ENCODE measurements at regions not wholly inside any gene's neighbourhood (a gene's known extent, or its start where the extent isn't known, plus 50 kb on each side); places are given as distances from the start of the nearest gene placed in this dataset.
"Not testable (repeated sequence)": the region's sequence is repeated elsewhere in the genome, so short reads cannot be mapped to it uniquely, and the experiment has no call there.

DNA sequence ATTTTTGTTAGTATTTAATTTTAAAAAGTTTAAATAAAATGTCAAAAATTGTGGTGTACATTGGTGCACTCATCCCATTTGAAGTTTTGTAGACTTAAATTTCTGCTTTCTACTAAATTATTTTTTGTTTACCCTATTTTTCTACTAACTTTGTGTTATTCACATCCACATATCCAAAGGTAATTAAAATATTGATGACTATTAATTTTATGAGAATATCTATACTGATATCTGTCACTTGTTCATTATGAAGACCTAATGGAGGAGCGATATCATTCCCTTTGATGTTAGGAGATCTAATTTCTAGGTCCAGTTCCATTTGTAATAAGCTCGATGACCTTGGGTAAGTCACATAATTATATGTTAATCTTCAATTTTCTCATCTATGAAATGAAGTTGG is 325.7 kb upstream of the STXBP6 start:
- Mint-ChIP-seq H3K27ac (no peak overlapping the region), H3K9me3 (ENCODE audit: low read depth) (no peaks in the 10 kb centered on the region), H3K4me1 (no peaks in the 10 kb centered on the region), H3K4me3 (no peak overlapping the region), H3K27me3 (no peaks in the 10 kb centered on the region), H3K36me3 (ENCODE audit: low read depth) (no peaks in the 10 kb centered on the region)
- CTCF ChIA-PET = no interaction called here
- no peak for DNase-seq
- intact Hi-C loops (cut with DNase I, micrococcal nuclease) = no loop called here
- POLR2A ChIA-PET = no interaction called here
- no peak for ATAC-seq

GRCh38 chr14:25371068-25371467 is 321.1 kb upstream of the STXBP6 start:
- no peak for DNase-seq
- intact Hi-C loops (cut with DNase I, micrococcal nuclease) = no loop called here
- Mint-ChIP-seq H3K4me3 (no peak overlapping the region), H3K9me3 (ENCODE audit: low read depth) (peaks cover 5% of the 10 kb centered on the region), H3K36me3 (ENCODE audit: low read depth) (no peaks in the 10 kb centered on the region), H3K27ac (no peak overlapping the region), H3K4me1 (no peaks in the 10 kb centered on the region), H3K27me3 (no peaks in the 10 kb centered on the region)
- ChIA-PET CTCF (interaction anchor here (0.6 kb wide), 1 partner anchor 545 kb away, joined by 4 read pairs; no protein-coding TSS in a partner anchor), POLR2A (no interaction called here)
- no peak for ATAC-seq

- ATAC-seq; intact Hi-C loops (cut with DNase I, micrococcal nuclease); DNase-seq; POLR2A ChIA-PET; H3K27ac Mint-ChIP-seq; H3K36me3 Mint-ChIP-seq (ENCODE audit: low read depth); H3K4me1 Mint-ChIP-seq; H3K27me3 Mint-ChIP-seq; CTCF ChIA-PET; H3K4me3 Mint-ChIP-seq; H3K9me3 Mint-ChIP-seq (ENCODE audit: low read depth): not testable (repeated sequence)
Observed at GRCh38 chr14:25370057-25370456, 320.1 kb upstream of the STXBP6 start.

DNA sequence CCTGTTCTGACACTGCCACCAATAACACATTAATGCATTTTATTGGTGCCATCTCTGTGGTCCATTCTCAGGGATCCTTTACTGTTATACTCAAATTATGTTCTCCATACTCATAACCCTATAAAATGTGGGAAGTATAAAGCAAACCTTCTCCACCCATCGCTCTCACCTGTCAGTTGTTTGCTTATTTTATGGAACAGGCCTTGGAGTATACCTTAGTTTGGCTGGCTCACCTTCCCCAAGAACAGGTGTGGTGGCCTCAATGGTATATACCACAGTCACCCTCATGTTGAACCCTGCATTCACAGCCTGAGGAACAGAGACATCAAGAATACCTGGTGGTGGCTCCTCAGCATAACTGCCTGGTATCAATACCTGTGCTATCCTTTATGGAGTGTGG is 308.4 kb upstream of the STXBP6 start:
- Mint-ChIP-seq H3K27ac (no peak overlapping the region), H3K4me1 (no peaks in the 10 kb centered on the region), H3K36me3 (ENCODE audit: low read depth) (no peaks in the 10 kb centered on the region), H3K9me3 (ENCODE audit: low read depth) (peaks cover 6% of the 10 kb centered on the region), H3K27me3 (no peaks in the 10 kb centered on the region), H3K4me3 (no peak overlapping the region)
- CTCF ChIA-PET = no interaction called here
- intact Hi-C loops (cut with DNase I, micrococcal nuclease) = no loop called here
- DNase-seq (no peak), ATAC-seq (no peak)
- POLR2A ChIA-PET = no interaction called here

DNA sequence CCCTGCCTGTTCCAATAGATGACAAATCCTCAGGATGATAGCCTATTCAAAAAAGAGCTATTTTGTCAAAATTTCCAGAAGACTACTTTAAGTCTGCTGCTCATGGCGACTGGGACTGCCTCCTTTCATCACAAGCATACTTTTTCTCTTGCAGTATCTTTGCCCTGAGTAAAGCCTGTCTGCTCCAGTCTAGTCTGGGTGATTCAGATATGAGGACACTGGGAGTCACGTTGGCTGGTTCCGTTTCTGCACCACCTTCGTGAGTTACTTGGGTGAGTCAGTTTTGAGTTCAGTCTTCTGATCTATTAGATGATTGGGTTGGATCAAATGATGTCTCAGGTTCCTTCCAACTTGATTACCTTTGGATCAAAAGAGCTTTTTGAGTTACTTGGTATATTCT is 301.3 kb upstream of the STXBP6 start:
- Mint-ChIP-seq H3K36me3 (ENCODE audit: low read depth) (no peaks in the 10 kb centered on the region), H3K9me3 (ENCODE audit: low read depth) (no peaks in the 10 kb centered on the region), H3K27ac (no peak overlapping the region), H3K27me3 (no peaks in the 10 kb centered on the region), H3K4me3 (no peak overlapping the region), H3K4me1 (no peaks in the 10 kb centered on the region)
- no peak for ATAC-seq
- intact Hi-C loops (cut with DNase I, micrococcal nuclease) = no loop called here
- DNase-seq = no peak
- ChIA-PET POLR2A (no interaction called here), CTCF (no interaction called here)

GRCh38 chr14:25350802-25351201 is 300.9 kb upstream of the STXBP6 start:
- Mint-ChIP-seq H3K27ac (no peak overlapping the region), H3K36me3 (ENCODE audit: low read depth) (no peaks in the 10 kb centered on the region), H3K4me1 (no peaks in the 10 kb centered on the region), H3K4me3 (no peak overlapping the region), H3K27me3 (no peaks in the 10 kb centered on the region), H3K9me3 (ENCODE audit: low read depth) (no peaks in the 10 kb centered on the region)
- CTCF ChIA-PET = no interaction called here
- no peak for DNase-seq
- POLR2A ChIA-PET = no interaction called here
- intact Hi-C loops (cut with DNase I, micrococcal nuclease) = no loop called here
- no peak for ATAC-seq

GRCh38 chr14:25350021-25350420 is 300.1 kb upstream of the STXBP6 start:
- Mint-ChIP-seq H3K9me3 (ENCODE audit: low read depth) (peaks cover 2% of the 10 kb centered on the region), H3K4me1 (no peaks in the 10 kb centered on the region), H3K4me3 (no peak overlapping the region), H3K27ac (no peak overlapping the region), H3K27me3 (no peaks in the 10 kb centered on the region), H3K36me3 (ENCODE audit: low read depth) (no peaks in the 10 kb centered on the region)
- ATAC-seq (no peak), DNase-seq (no peak)
- ChIA-PET CTCF (no interaction called here), POLR2A (no interaction called here)
- intact Hi-C loops (cut with DNase I, micrococcal nuclease) = no loop called here

- intact Hi-C loops (cut with DNase I, micrococcal nuclease) = no loop called here
- H3K27ac Mint-ChIP-seq = no peak overlapping the region
- no peak for ATAC-seq
Observed at GRCh38 chr14:25349269-25349668, 299.3 kb upstream of the STXBP6 start.

DNA sequence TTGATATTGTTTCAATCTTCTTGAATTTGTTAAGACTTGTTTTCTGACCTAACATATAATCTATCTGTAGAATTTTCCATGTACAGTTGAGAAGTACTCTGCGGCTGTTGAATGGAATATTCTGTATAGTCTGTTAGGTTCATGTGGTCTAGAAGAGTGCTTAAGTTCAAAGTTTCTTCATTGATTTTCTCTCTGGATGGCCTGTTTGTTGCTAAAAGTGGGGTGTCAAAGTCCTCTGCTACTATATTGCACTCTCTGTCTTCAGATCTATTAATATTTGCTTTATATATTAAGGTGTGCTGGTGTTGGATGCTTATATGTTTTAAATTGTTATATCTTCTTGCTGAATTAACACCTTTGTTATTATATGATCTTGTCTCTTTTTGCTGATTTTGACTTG is 290.9 kb upstream of the STXBP6 start:
- no peaks in the 10 kb centered on the region for H3K36me3 Mint-ChIP-seq (ENCODE audit: low read depth)

More at GRCh38 chr14:25349269-25349668, 299.3 kb upstream of the STXBP6 start:
- no peaks in the 10 kb centered on the region for H3K36me3 Mint-ChIP-seq (ENCODE audit: low read depth)
- H3K4me3 Mint-ChIP-seq = no peak overlapping the region
- H3K4me1 Mint-ChIP-seq = no peaks in the 10 kb centered on the region
- DNase-seq = no peak
- CTCF ChIA-PET = no interaction called here
- POLR2A ChIA-PET = no interaction called here
- no peaks in the 10 kb centered on the region for H3K27me3 Mint-ChIP-seq
- peaks cover 8% of the 10 kb centered on the region for H3K9me3 Mint-ChIP-seq (ENCODE audit: low read depth)

GRCh38 chr14:25322784-25323183 is 272.8 kb upstream of the STXBP6 start:
- Mint-ChIP-seq H3K4me1 (no peaks in the 10 kb centered on the region), H3K9me3 (ENCODE audit: low read depth) (no peaks in the 10 kb centered on the region), H3K36me3 (ENCODE audit: low read depth) (no peaks in the 10 kb centered on the region), H3K4me3 (no peak overlapping the region), H3K27ac (no peak overlapping the region), H3K27me3 (no peaks in the 10 kb centered on the region)
- ATAC-seq (no peak), DNase-seq (no peak)
- CTCF ChIA-PET = no interaction called here
- POLR2A ChIA-PET = no interaction called here
- intact Hi-C loops (cut with DNase I, micrococcal nuclease) = no loop called here

More for the DNA sequence above, 290.9 kb upstream of the STXBP6 start:
- POLR2A ChIA-PET = no interaction called here
- Mint-ChIP-seq H3K27ac (no peak overlapping the region), H3K27me3 (no peaks in the 10 kb centered on the region), H3K9me3 (ENCODE audit: low read depth) (peaks cover 16% of the 10 kb centered on the region), H3K4me3 (no peak overlapping the region), H3K4me1 (no peaks in the 10 kb centered on the region)
- ATAC-seq (no peak), DNase-seq (no peak)
- CTCF ChIA-PET = no interaction called here
- intact Hi-C loops (cut with DNase I, micrococcal nuclease) = no loop called here

DNA sequence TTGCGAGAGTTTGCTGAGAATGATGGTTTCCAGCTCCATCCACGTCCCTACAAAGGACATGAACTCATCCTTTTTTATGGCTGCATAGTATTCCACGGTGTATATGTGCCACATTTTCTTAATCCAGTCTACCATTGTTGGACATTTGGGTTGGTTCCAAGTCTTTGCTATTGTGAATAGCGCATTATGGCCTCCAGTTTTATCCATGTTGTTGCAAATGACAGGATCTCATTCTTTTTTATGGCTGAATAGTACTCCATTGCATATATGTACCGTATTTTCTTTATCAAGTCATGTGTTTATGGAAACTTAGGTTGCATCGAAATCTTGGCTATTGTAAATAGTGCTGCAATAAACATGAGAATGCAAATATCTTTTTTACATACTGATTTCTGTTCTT is 266.1 kb upstream of the STXBP6 start:
- H3K4me3 Mint-ChIP-seq; H3K27me3 Mint-ChIP-seq; ATAC-seq; DNase-seq; POLR2A ChIA-PET; intact Hi-C loops (cut with DNase I, micrococcal nuclease); H3K9me3 Mint-ChIP-seq (ENCODE audit: low read depth); H3K4me1 Mint-ChIP-seq; H3K36me3 Mint-ChIP-seq (ENCODE audit: low read depth); H3K27ac Mint-ChIP-seq; CTCF ChIA-PET: not testable (repeated sequence)

GRCh38 chr14:25308244-25308643 is 258.3 kb upstream of the STXBP6 start:
- Mint-ChIP-seq H3K27me3 (no peaks in the 10 kb centered on the region), H3K36me3 (ENCODE audit: low read depth) (no peaks in the 10 kb centered on the region), H3K9me3 (ENCODE audit: low read depth) (peaks cover 1% of the 10 kb centered on the region), H3K4me1 (no peaks in the 10 kb centered on the region), H3K4me3 (no peak overlapping the region), H3K27ac (no peak overlapping the region)
- no peak for DNase-seq
- CTCF ChIA-PET = no interaction called here
- no peak for ATAC-seq
- POLR2A ChIA-PET = no interaction called here
- intact Hi-C loops (cut with DNase I, micrococcal nuclease) = no loop called here

- DNase-seq = no peak
- ChIA-PET POLR2A (no interaction called here), CTCF (interaction anchor here (0.6 kb wide), 1 partner anchor 270 kb away, joined by 3 read pairs; no protein-coding TSS in a partner anchor)
Observed at GRCh38 chr14:25303934-25304333, 254.0 kb upstream of the STXBP6 start.

More at GRCh38 chr14:25303934-25304333, 254.0 kb upstream of the STXBP6 start:
- Mint-ChIP-seq H3K4me3 (no peak overlapping the region), H3K4me1 (no peaks in the 10 kb centered on the region), H3K36me3 (ENCODE audit: low read depth) (no peaks in the 10 kb centered on the region), H3K27me3 (no peaks in the 10 kb centered on the region), H3K27ac (no peak overlapping the region), H3K9me3 (ENCODE audit: low read depth) (peaks cover 1% of the 10 kb centered on the region)
- no peak for ATAC-seq
- intact Hi-C loops (cut with DNase I, micrococcal nuclease) = no loop called here
